ENCODE measurements at regions not wholly inside any gene's neighbourhood (a gene's known extent, or its start where the extent isn't known, plus 50 kb on each side); places are given as distances from the start of the nearest gene placed in this dataset.

DNA sequence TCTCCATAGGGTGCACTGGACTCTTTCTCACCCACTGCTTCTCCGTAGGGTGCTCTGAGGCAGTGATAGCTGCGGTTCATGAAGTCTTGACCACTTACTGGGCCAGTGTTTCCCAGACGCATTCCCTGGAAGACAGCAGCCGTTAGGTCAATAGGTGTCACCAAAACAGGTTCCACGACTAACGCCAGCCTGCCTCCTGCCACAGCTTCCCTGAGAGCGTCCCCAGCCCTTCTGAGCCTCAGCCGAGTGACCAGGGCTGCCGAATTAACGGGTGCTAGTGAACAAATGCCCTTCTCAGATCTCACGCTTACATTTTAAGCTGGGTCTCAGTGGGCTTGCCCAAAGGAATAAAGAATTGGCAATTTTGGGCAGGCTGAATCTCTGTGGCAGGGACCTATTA is 188.7 kb upstream of the TNRC6C start:
- TF ChIP-seq POLR2AphosphoS5 (IDR thresholded peaks at IDR 0.05; ENCODE audit: low read depth, low read length), result no peak
- TF ChIP-seq POLR2A (IDR thresholded peaks at IDR 0.05; ENCODE audit: low read depth, low read length), result no peak
- no peak for TF ChIP-seq TAF1 (IDR thresholded peaks at IDR 0.05; ENCODE audit: low read depth, low read length)
- TF ChIP-seq SPI1 (IDR thresholded peaks at IDR 0.05; ENCODE audit: low read depth, low read length), result no peak
- no peak for TF ChIP-seq POU2F2 (IDR thresholded peaks at IDR 0.05; ENCODE audit: low read depth, low read length)
